IPS-15b (cell line): ENCODE measurements at regions not wholly inside any gene's neighbourhood (a gene's known extent, or its start where the extent isn't known, plus 50 kb on each side); places are given as distances from the start of the nearest gene placed in this dataset.
"Not testable (repeated sequence)": the region's sequence is repeated elsewhere in the genome, so short reads cannot be mapped to it uniquely, and the experiment has no call there.

Experiments used
- H3K27me3 ChIP-seq: one replicate; pipeline ENCODE4 v1.6.1; 2013; ENCODE audit warnings: low read length; ENCODE audit not compliant: control insufficient read depth, insufficient read depth
- H3K36me3 ChIP-seq: one replicate; pipeline ENCODE4 v1.6.1; 2013; ENCODE audit warnings: low read length; ENCODE audit not compliant: control insufficient read depth, insufficient read depth
- H3K4me1 ChIP-seq: one replicate; pipeline ENCODE4 v1.6.1; 2013; ENCODE audit warnings: mild to moderate bottlenecking, low read length; ENCODE audit not compliant: control insufficient read depth, insufficient read depth
- H3K4me3 ChIP-seq: one replicate; pipeline ENCODE4 v1.5.1; 2013; ENCODE audit warnings: low read depth, low read length
- H3K9ac ChIP-seq: one replicate; pipeline ENCODE4 v1.6.1; 2013; ENCODE audit warnings: low read depth, mild to moderate bottlenecking, low read length
- H3K9me3 ChIP-seq: one replicate; pipeline ENCODE4 v1.6.1; 2013; ENCODE audit warnings: mild to moderate bottlenecking, low read length; ENCODE audit not compliant: control insufficient read depth, insufficient read depth

- Histone ChIP-seq H3K4me3 (no peak overlapping the region), H3K9ac (no peak overlapping the region), H3K36me3 (no peaks in the 10 kb centered on the region), H3K4me1 (peaks cover 3% of the 10 kb centered on the region), H3K9me3 (no peaks in the 10 kb centered on the region), H3K27me3 (no peaks in the 10 kb centered on the region)
Measured at GRCh38 chr9:15077946-15078729, 167.9 kb upstream of the FREM1 start.

DNA sequence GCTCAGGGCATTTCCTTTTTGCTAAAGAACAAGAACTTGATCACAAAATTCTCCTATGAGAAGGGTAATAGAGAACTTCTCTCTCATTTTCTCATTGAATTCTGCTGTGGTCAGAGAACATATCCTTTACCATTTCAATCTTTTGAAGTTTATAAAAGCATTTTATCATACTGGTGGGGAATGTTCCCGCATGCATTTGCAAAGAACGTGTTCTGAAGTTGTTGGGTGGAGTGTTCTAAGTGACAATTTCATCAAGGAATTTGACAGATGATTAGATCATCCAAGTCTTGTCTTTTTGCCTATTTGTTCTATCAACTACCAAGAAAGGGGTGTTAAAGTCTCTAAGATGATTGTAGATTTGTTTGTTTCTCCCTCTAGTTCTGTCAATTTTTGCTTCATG is 163.4 kb upstream of the FREM1 start:
- Histone ChIP-seq H3K4me3 (no peak overlapping the region), H3K36me3 (no peaks in the 10 kb centered on the region), H3K27me3 (no peaks in the 10 kb centered on the region), H3K9me3 (no peaks in the 10 kb centered on the region), H3K9ac (no peak overlapping the region), H3K4me1 (no peaks in the 10 kb centered on the region)

- Histone ChIP-seq H3K27me3 (no peaks in the 10 kb centered on the region), H3K9ac (no peak overlapping the region), H3K9me3 (no peaks in the 10 kb centered on the region), H3K4me3 (no peak overlapping the region), H3K36me3 (no peaks in the 10 kb centered on the region), H3K4me1 (no peaks in the 10 kb centered on the region)
Measured at GRCh38 chr9:15070716-15071115, 160.5 kb upstream of the FREM1 start.

DNA sequence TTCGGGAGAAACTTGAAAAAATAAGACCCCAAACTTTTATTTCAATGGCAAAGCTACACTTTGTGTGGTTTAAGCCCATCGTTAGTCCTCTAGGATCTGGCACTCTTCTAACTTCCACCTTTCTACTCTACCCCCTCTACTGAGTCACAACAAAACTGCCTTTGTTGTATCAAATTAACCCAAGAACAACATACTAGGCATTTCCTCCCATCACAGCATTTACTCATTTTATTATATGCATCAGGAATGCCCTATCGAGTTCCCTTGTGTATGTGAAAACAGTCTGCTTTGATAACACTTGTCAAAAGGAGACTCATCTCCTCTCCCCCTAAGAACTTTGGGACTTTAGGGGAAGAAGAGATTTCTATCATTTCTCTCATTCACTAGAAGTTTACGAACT is 158.9 kb upstream of the FREM1 start:
- Histone ChIP-seq H3K36me3 (no peaks in the 10 kb centered on the region), H3K9me3 (no peaks in the 10 kb centered on the region), H3K4me1 (no peaks in the 10 kb centered on the region), H3K9ac (no peak overlapping the region), H3K4me3 (no peak overlapping the region), H3K27me3 (no peaks in the 10 kb centered on the region)

DNA sequence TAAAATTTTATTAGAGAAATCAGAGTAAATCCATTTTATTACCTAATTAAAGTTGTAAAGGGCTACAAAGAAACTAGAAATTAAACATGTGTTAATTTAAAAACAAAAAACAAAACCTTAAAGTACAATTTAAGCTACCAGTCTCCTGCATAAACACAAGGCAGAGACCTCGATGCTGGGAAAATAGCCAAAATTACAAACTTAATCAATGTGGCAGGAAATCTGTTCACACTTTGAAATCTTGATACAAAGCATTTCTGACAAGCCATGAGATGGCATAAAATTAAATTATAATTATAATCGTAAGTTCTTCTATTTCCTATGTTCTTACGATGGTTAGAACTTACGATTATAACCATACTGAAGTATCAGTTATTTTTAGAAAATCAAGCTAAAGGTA is 158.0 kb upstream of the FREM1 start:
- no peaks in the 10 kb centered on the region for H3K9me3 ChIP-seq
- H3K9ac ChIP-seq = no peak overlapping the region
- H3K27me3 ChIP-seq = no peaks in the 10 kb centered on the region
- no peaks in the 10 kb centered on the region for H3K36me3 ChIP-seq
- no peaks in the 10 kb centered on the region for H3K4me1 ChIP-seq
- H3K4me3 ChIP-seq = no peak overlapping the region

DNA sequence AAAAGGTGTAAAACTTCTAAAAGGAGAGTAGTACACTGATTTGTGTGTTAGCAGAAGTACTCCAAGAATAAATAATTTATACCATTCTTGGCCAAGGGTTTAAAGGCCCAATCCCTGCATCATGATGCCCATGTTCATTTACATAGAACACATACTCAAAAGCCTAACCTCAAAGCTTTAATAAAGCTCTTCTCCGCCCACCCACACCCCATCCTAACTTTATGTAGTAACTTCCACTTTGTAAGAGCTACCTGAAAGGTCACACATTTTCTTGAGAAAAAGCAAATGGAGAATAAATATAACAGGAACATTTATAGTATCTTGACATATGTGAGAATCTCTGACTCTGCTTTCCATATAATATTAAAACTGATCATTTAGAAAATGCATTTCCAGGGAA is 148.8 kb upstream of the FREM1 start:
- H3K4me3 ChIP-seq = no peak overlapping the region
- H3K27me3 ChIP-seq = no peaks in the 10 kb centered on the region
- no peak overlapping the region for H3K9ac ChIP-seq
- H3K36me3 ChIP-seq = no peaks in the 10 kb centered on the region
- H3K9me3 ChIP-seq = no peaks in the 10 kb centered on the region
- H3K4me1 ChIP-seq = no peaks in the 10 kb centered on the region

DNA sequence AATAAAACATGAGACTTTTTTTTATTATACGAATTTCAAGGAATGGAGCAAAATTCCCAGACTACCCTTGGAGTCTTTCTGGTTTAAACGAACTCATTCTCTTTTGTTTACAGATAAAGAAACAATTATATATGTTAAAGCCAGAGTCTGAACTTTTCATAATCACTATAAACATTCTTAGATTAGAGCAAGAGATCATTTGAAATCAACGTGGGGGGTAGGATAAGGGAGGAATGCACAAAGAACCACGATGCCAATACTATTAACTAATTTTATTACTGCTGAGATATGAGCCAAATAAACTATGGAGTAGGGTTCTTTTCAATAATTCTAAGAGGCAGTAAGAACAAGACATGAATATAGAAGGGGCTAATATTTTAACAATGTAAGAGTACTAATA is 148.0 kb upstream of the FREM1 start:
- no peaks in the 10 kb centered on the region for H3K4me1 ChIP-seq
- H3K27me3 ChIP-seq = no peaks in the 10 kb centered on the region
- H3K36me3 ChIP-seq = no peaks in the 10 kb centered on the region
- no peaks in the 10 kb centered on the region for H3K9me3 ChIP-seq
- H3K9ac ChIP-seq = no peak overlapping the region
- no peak overlapping the region for H3K4me3 ChIP-seq

DNA sequence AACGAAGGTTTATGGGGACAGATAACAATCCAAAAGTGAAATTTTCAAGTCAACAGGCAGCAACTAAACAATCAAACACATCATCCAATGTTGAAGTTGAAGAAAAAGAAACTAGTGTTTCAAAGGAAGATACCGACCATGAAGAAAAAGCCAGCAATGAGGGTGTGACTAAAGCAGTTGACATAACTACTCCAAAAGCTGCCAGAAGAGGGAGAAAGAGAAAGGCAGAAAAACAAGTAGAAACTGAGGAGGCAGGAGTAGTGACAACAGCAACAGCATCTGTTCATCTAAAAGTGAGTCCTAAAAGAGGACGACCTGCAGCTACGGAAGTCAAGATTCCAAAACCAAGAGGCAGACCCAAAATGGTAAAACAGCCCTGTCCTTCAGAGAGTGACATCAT is 145.1 kb upstream of the FREM1 start:
- not testable (repeated sequence) for H3K9me3 ChIP-seq, H3K4me1 ChIP-seq, H3K9ac ChIP-seq, H3K36me3 ChIP-seq, H3K27me3 ChIP-seq, H3K4me3 ChIP-seq

GRCh38 chr9:15048772-15049171 is 138.5 kb upstream of the FREM1 start:
- H3K9ac ChIP-seq = no peak overlapping the region
- no peak overlapping the region for H3K4me3 ChIP-seq
- no peaks in the 10 kb centered on the region for H3K36me3 ChIP-seq
- H3K9me3 ChIP-seq = no peaks in the 10 kb centered on the region
- H3K4me1 ChIP-seq = no peaks in the 10 kb centered on the region
- no peaks in the 10 kb centered on the region for H3K27me3 ChIP-seq

- Histone ChIP-seq H3K9ac (no peak overlapping the region), H3K27me3 (no peaks in the 10 kb centered on the region), H3K4me3 (no peak overlapping the region), H3K36me3 (no peaks in the 10 kb centered on the region), H3K9me3 (no peaks in the 10 kb centered on the region), H3K4me1 (no peaks in the 10 kb centered on the region)
Measured at GRCh38 chr9:15047028-15047551, 136.9 kb upstream of the FREM1 start.

GRCh38 chr9:15033316-15033715 is 123.1 kb upstream of the FREM1 start:
- H3K27me3 ChIP-seq = no peaks in the 10 kb centered on the region
- no peak overlapping the region for H3K9ac ChIP-seq
- H3K4me1 ChIP-seq = no peaks in the 10 kb centered on the region
- no peaks in the 10 kb centered on the region for H3K36me3 ChIP-seq
- no peak overlapping the region for H3K4me3 ChIP-seq
- H3K9me3 ChIP-seq = no peaks in the 10 kb centered on the region

DNA sequence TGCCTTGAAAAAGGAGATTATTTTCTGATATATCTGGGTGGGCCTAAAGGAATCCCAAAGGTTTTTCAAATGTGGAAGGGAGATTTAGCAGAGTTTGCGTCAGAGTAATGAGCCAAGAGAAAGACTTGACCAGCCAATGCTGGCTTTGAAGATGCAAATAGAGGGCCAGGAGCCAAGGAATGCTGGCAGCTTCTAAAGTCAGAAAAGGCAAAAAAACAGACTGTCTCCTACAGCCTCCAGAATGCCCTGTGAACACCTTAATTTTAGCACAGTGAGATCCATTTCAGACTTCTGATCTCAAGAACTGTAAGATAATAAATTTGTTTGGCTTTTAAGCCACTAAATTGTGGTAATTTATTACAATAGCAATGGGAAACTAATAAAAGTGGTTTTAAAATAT is 122.6 kb upstream of the FREM1 start:
- Histone ChIP-seq H3K9ac (no peak overlapping the region), H3K27me3 (no peaks in the 10 kb centered on the region), H3K9me3 (no peaks in the 10 kb centered on the region), H3K4me3 (no peak overlapping the region), H3K4me1 (no peaks in the 10 kb centered on the region), H3K36me3 (no peaks in the 10 kb centered on the region)
